Ishikawa (cell line): ENCODE measurements at regions not wholly inside any gene's neighbourhood (a gene's known extent, or its start where the extent isn't known, plus 50 kb on each side); places are given as distances from the start of the nearest gene placed in this dataset.

Source experiments
- CEBPB ChIP-seq: IDR thresholded peaks from 2 replicates; pipeline ENCODE4 v1.6.1; 2012
- CREB1 ChIP-seq: IDR thresholded peaks from 2 replicates; pipeline ENCODE4 v1.6.1; 2012; ENCODE audit warnings: low read depth
- EGR1 ChIP-seq: IDR thresholded peaks from 2 replicates; pipeline ENCODE4 v1.6.1; 2012
- EP300 ChIP-seq: IDR thresholded peaks from 2 replicates; pipeline ENCODE4 v1.6.1; 2012; ENCODE audit warnings: borderline replicate concordance
- FOXM1 ChIP-seq: IDR thresholded peaks from 2 replicates; pipeline ENCODE4 v1.6.1; 2012; ENCODE audit warnings: low read depth, borderline replicate concordance
- MAX ChIP-seq: IDR thresholded peaks from 2 replicates; pipeline ENCODE4 v1.6.1; 2012
- NFIC ChIP-seq: IDR thresholded peaks from 2 replicates; pipeline ENCODE4 v1.6.1; 2012
- RAD21 ChIP-seq: IDR thresholded peaks from 2 replicates; pipeline ENCODE4 v1.6.1; 2012; ENCODE audit warnings: low read depth
- REST ChIP-seq: IDR thresholded peaks from 2 replicates; pipeline ENCODE4 v1.6.1; 2012; ENCODE audit warnings: low read depth, mild to moderate bottlenecking
- TAF1 ChIP-seq: IDR thresholded peaks from 2 replicates; pipeline ENCODE4 v1.6.1; 2012; ENCODE audit warnings: low read depth, mild to moderate bottlenecking
- TCF12 ChIP-seq: IDR thresholded peaks from 2 replicates; pipeline ENCODE4 v1.6.1; 2012; ENCODE audit warnings: low read depth
- TEAD4 ChIP-seq: IDR thresholded peaks from 2 replicates; pipeline ENCODE4 v1.6.1; 2012
- USF1 ChIP-seq: IDR thresholded peaks from 2 replicates; pipeline ENCODE4 v1.6.1; 2012
- YY1 ChIP-seq: IDR thresholded peaks from 2 replicates; pipeline ENCODE4 v1.6.1; 2012; ENCODE audit warnings: low read depth
- ZBTB7A ChIP-seq: IDR thresholded peaks from 2 replicates; pipeline ENCODE4 v1.6.1; 2012; ENCODE audit warnings: low read depth

- TF ChIP-seq TAF1 (no peak), YY1 (no peak), EP300 (no peak), RAD21 (no peak), NFIC (no peak), TCF12 (no peak), TEAD4 (no peak), EGR1 (no peak), CEBPB (no peak), ZBTB7A (no peak)
Observed at GRCh38 chr5:1975898-1976765, 93.4 kb upstream of the IRX4 start.

DNA sequence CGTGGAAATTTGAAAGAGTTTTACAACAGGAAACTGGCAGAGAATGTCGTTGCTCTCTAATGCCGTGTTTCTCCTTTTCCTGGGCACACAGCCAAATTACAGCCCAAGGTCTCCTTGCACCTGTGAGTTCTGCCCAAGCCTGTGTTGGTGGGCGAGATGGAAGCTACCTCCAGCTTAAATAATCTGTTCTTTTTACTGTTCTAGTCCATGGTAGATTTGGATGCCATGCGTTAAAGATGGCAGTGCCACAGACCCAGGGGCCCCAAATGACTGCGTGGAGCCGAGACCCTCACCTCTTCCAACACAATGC is 92.6 kb upstream of the IRX4 start:
- no peak for TF ChIP-seq RAD21
- no peak for TF ChIP-seq TAF1
- TF ChIP-seq NFIC, result no peak
- no peak for TF ChIP-seq USF1
- TF ChIP-seq REST, result no peak

DNA sequence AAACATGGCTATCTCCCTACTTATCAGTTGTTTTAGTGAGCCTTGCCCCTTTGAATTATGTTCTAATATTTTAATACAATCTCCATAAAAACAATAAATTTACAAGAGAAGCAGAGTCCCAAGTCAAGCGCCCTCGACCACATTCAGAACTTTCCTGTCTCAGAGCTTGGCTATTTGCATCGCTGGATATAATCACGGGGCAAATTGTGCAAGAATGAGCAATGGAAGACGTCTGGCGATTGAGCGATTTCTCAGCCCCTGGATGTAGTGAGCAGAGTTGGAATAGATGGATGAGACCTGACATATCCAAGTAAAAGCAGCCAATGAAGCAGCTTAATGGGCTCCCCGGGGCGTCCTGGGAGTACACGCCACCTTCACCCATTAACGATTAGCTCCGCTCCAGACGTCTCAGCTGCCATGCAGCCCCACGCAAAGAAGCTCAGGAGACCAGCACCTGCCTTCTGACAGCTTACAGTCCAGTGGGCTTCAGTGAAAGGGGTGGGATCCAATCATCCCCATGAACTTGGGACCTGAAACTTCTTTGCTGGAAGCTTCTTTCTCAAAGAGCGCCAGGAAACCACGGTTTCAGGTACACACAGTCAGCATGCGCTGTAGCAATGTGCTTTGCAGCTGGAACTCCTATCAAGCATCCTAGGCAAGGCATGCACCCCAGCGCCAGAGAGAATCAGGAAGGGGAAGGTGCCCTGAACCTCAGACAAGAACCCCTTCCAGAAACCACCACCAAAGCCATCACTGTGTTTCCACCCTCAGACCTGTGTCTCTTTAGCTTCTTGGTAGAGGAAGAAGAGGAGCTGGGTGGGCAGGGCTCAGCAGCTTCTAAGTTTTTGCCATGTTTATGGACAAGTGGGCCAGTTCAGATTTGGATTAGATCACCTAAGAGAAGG is 92.0 kb upstream of the IRX4 start:
- no peak for TF ChIP-seq TCF12
- no peak for TF ChIP-seq EP300
- no peak for TF ChIP-seq NFIC
- no peak for TF ChIP-seq FOXM1
- no peak for TF ChIP-seq USF1
- TF ChIP-seq EGR1, result no peak
- no peak for TF ChIP-seq ZBTB7A

DNA sequence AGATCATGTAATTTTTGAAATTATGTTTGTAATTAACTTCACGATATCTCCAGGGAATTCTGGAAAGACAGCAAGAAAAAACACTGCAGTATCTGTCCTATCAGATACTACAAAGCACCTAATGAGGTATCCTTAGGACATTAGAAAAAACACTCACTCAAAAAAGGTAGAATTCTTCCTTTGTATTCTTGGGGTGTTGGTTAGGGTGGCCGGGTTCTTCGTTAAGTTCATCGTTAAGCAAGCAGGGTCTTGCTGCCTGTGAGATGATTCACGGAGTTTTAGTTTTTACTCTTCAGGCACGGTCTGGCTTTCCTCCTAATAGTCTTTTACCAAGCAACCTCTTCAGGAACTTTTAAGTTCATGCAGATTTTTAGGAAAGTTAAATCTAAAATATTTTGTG is 91.4 kb upstream of the IRX4 start:
- TF ChIP-seq EGR1 (no peak), YY1 (no peak), TAF1 (no peak), FOXM1 (no peak), RAD21 (no peak), MAX (no peak), ZBTB7A (no peak), EP300 (no peak), REST (no peak)

GRCh38 chr5:1973391-1974013 is 90.8 kb upstream of the IRX4 start:
- TF ChIP-seq FOXM1, result no peak
- no peak for TF ChIP-seq USF1

DNA sequence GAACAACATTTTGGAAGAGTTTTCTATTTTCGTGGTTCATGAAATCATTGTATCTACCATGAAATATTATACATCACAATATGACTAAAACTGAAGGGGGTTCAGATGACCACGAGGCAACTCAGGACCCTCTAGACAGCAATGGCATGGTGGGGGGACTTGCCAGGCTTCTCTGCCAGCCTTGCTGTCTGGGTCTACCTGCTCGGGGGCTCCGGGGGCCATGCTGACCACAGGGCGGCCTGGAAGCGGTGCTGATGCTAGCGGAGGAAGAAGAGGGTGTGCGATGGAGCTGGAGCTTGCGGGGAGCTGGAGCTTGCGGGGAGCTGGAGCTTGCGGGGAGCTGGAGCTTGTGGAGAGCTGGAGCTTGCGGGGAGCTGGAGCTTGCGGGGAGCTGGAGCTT is 89.2 kb upstream of the IRX4 start:
- no peak for TF ChIP-seq RAD21
- TF ChIP-seq TEAD4, result no peak
- TF ChIP-seq NFIC, result no peak
- no peak for TF ChIP-seq CEBPB
- no peak for TF ChIP-seq USF1
- no peak for TF ChIP-seq EGR1
- TF ChIP-seq YY1, result no peak
- no peak for TF ChIP-seq TAF1
- TF ChIP-seq REST, result no peak
- no peak for TF ChIP-seq CREB1
- no peak for TF ChIP-seq EP300
- no peak for TF ChIP-seq ZBTB7A
- no peak for TF ChIP-seq TCF12
- TF ChIP-seq MAX, result no peak
- TF ChIP-seq FOXM1, result no peak
